Suprapubic skin (tissue), 3 donors: ENCODE measurements at regions not wholly inside any gene's neighbourhood (a gene's known extent, or its start where the extent isn't known, plus 50 kb on each side); places are given as distances from the start of the nearest gene placed in this dataset.
"Not testable (repeated sequence)": the region's sequence is repeated elsewhere in the genome, so short reads cannot be mapped to it uniquely, and the experiment has no call there.

Experiments
- CTCF ChIP-seq, 2 donors: fragments of 200-600 bp in 1 of 2; fragments of 450-650 bp in 1 of 2; sonication (generic) in 1 of 2; IDR thresholded peaks; one replicate each; pipeline ENCODE4 v1.5.1; 2016 to 2019; ENCODE audit warnings: antibody characterized with exemption in 2 of 2, mild to moderate bottlenecking in 1 of 2, moderate library complexity in 1 of 2
- EP300 ChIP-seq: sonication (generic); formaldehyde crosslinking; IDR thresholded peaks from one replicate; pipeline ENCODE4 v1.6.1; 2017; ENCODE audit warnings: antibody characterized with exemption

GRCh38 chr14:43698561-43699284 is 808.4 kb downstream of the FSCB start:
- TF ChIP-seq CTCF (IDR thresholded peaks at IDR 0.05); EP300: not testable (repeated sequence)
